ENCODE measurements at regions not wholly inside any gene's neighbourhood (a gene's known extent, or its start where the extent isn't known, plus 50 kb on each side); places are given as distances from the start of the nearest gene placed in this dataset.

DNA sequence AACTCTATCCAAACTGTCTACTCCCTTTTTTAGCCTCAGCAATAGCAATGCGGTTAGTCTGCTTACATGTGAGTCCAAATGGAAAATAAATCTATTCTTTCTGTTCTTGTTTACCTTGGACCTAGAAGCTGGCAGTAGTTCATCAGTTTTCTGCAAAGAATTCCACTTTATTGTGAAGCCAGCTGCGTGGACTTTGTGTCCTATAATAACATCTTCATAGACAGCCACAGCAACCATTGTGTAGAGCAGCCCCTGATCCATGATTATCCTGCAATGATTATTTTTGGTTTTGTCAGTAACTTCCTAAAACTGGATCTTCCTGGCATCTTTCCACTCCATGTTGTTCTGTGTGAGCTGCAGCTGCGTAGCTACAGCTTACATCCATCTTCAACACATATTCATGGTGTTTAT is 408.7 kb downstream of the NUF2 start:
- TF ChIP-seq POLR2A (IDR thresholded peaks at IDR 0.05; ENCODE audit: low read depth, low read length) (no peak), POLR2AphosphoS5 (IDR thresholded peaks at IDR 0.05; ENCODE audit: low read depth, low read length) (no peak), TAF1 (IDR thresholded peaks at IDR 0.05; ENCODE audit: low read depth, low read length) (no peak), SPI1 (IDR thresholded peaks at IDR 0.05; ENCODE audit: low read depth, low read length) (no peak)
